GM19035 (cell line): ENCODE measurements at regions not wholly inside any gene's neighbourhood (a gene's known extent, or its start where the extent isn't known, plus 50 kb on each side); places are given as distances from the start of the nearest gene placed in this dataset.

Source experiments
- ATAC-seq: cut with Tn5 transposase; IDR thresholded peaks from one replicate; pipeline ENCODE4 v1.9.1; 2021; ENCODE audit not compliant: unreplicated experiment

DNA sequence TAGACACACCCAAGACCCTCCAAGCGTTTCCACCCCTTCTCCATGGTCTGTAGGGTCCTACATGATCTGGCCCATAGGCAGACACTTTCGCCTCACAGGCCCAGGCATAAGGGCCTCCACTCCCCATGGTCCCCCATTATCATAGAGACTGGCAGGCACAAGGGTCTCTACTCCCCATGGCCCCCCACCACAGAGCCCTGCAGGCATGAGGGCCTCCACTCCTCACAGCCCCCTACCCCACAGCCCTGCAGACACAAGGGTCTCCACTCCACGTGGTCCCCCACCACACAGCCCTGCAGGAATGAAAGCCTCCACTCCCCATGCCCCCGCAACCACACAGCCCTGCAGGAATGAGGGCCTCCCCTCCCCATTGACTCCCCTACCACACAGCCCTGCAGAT lies 159.7 kb upstream of the AGAP1 start:
- ATAC-seq = no peak

DNA sequence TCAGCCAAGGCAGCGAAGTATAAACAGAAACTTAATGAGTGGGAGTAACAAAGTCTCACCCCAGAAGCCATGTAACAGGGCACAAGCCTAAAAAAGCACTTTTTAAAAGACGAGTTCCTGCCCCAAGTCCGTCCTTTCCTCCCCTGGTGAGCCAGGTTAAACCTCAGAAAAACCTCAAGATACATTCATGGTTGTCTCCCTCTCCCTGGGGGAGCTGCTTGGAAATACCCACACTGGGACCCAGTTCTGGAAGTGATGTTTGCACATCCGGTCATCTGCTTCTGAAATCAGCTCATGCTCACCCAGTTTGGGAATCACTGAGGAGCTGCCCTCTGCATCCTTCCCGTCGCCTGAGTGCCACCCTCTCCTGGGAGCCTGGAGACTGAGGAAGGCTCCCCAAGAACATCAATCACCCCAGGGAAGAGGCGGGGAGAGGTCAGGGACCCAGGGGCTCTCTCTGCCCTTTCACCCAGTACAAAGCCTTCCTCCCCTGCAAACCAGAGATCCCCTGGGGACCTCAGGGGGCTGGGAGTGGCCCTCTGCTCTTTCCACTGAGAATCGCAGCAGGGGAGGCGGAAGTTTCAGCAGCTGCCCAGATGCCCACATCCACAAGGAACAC lies 150.6 kb upstream of the AGAP1 start:
- ATAC-seq = no peak

DNA sequence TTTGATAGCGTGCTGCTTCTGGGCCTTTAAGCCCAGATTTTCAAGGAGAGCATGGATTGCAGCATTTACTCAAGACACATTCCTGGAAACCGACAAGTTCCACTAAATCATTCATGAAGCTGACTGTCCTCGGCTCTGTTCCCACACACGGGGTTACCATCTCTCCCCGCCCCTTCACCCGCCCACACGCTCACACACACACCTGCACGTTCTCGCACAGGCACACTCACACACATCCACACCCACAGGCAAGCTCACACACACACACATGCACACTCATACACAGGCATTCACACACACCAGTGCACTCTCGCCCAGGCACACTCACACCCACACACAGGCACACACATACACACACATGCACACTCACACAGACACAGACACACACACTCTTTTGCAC lies 150.0 kb upstream of the AGAP1 start:
- no peak for ATAC-seq

DNA sequence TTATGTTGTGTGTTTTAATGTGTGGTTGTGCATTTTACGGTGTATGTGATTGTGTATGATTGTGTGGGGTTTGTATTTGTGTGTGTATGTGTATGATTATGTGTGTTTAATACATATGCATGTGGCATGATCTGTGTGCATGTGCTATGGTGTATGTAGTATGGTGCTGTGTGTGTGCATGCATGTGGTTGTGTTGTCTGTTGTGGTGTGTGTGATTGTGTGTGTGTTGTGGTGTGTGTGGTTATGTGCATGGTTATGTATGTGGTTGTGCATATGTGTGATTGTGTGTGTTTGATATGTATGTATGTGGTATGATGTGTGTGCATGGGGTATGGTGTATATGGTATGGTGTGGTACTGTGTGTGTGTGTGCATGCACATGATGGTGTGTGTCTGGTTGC lies 148.1 kb upstream of the AGAP1 start:
- ATAC-seq = no peak

DNA sequence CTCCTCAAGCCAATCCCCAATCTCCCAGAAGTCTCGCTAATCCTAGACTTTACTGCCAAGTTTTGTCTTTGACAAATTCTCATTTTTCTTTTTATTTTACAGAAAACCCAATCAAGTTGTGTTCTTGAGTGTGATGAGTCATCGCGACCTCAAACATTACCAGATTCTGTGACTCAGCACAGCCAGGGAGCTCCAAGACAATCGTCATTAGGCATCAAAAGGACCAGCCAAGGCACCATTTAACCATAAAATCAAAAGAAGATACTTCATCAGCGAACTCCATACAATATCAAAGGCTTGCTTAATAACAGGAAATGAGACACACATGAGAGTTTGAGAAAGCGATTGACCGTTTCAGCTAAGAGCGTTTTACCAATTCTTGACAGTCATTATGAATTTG lies 146.2 kb upstream of the AGAP1 start:
- ATAC-seq = no peak

DNA sequence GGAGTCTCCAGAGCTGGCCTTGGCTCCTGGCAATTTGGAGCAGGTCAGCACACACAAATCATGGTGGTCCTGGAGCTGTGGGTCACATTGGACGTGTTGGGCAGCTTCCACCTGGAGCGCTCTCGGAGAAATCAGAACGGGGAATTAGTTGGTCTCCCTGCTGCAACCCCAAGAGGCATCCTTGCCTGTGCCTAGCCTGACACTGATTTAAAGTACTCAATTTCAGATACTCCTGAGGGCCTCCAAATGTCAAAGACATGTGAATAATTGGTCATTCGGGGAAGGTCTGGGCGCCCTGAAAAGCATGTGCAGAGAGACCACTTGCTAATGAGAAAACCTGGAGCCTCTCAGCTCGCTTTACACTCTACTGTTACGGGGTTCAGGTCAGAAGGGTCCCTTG lies 145.5 kb upstream of the AGAP1 start:
- ATAC-seq = no peak

DNA sequence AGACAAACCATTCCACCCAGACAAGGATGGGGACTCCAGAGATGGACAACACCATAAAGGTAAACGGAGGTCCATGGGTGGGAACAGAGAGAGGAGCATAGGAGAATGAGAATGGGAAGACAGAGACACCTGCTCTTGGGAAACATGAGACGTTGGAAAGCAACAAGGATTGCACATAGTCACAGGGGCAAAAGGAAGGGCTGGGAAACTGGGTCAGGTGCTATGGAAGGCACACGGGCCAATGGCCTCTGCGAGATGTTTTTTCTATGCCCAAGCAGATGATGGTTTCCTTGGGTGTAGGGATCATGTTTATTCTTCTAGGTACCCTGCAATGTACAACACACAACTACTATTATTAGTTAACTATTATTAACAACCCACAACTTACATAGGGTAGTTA lies 143.6 kb upstream of the AGAP1 start:
- no peak for ATAC-seq

DNA sequence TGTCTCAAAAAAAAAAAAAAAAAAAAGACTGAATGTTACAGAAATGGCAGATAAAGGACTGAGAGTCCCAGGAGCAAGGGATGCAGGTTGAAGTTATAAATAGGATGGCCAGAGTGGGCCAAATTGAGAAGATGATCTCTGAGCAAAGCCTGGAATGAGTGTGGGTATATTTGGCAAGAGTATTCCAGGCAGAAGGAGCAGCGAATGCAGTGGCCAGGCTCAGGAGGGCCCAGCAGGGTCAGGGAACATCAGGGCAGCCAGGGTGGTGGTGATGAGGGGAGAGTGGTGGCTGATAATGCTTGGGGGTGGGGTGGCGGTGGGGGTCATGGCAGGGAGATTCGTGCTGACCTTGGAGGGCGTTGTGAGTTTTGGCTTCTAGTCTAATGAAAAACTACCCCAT lies 141.3 kb upstream of the AGAP1 start:
- ATAC-seq = no peak

DNA sequence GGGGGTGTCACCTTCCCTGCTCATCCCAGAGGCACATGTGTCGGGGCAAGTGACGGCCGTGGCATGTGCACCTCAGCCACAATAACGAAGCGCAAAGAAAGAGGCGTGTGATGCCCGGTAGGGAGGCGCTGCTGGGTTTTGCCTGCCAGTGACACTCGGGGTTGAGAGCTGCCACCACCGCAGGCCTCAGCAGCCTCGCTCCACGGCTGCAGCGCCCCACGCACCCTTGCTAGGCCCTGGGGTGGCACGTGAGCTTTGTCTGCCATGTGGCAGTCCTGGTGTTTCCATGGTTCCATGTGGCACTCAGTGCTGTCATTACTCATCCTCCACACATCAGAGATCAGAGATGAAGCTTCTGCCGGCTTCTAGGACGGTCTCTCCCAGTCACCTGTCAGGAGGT lies 136.0 kb upstream of the AGAP1 start:
- no peak for ATAC-seq

DNA sequence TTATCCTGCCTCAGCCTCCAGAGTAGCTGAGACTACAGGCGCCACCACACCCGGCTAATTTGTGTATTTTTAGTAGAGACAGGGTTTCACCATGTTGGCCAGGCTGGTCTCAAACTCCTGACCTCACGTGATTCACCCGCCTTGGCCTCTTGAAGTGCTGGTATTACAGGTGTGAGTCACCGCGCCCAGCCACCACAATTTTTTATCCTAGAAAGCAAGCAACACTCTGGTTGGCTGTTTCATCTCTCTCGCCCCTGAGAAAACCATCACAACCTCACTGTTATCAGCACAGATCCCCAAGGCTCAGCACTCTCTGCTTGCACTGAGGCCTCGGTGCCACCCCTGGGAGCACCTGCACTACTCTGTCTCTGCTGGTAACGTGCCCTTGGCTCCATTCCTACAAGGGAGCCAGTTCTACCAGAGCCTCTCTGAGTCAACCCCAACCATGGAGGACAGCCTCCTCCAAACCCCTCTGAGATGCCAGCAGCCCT lies 134.8 kb upstream of the AGAP1 start:
- no peak for ATAC-seq

DNA sequence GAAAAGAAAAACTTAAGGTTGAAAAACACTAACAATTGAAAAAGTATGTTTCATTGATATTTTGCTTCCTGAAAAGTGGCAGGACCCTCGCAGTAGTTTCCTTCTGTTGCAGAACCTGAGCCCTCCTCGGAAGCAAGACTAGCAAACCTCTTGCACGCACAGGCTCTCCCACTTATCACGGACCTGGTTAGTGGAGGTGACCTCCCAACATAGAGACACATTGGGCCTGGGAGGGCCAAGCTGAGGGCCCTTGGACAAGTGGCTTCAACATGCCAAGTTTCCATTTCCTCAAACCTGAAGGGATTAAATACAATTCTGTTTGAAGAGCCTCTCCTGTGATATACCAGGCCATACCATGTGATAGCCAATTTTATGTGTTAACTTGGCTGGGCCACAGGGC lies 133.4 kb upstream of the AGAP1 start:
- no peak for ATAC-seq

DNA sequence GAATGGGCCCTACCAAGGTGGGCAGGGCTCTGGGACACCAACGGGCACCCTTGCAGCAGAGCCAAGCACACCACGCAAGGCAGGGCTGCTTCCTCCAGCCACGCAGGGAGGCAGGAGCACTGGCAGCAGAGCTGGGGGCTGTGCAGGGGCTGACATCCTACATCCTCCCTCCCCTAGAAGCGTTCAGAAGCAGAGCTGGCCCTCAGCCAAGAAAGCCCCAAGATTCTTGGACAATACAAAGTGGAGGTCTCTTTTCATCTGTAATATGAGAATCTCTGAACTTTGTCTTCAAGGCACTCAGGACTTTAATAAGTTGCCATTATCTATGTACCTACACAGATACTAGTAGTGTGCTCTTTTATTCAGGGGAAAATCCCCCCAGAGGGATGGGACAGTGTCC lies 128.1 kb upstream of the AGAP1 start:
- no peak for ATAC-seq

DNA sequence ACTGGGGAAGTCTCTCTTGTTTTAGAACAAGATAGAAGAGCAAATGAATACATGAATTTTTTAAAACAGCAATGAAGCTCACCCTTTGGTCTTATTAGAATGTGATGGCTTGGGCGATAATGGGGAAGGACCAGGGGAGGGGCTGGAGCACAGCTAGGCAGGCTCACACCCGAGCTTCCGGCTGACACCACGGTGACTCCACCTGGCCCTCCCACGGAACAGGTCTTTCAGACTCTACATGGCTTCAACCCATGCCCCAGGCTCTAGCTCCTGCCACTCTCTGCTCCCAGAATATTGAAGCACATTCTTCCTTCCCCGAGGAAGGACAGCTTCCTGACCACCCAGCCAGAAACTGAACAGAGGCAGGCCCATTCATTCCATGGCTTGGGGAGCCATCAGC lies 127.5 kb upstream of the AGAP1 start:
- no peak for ATAC-seq

DNA sequence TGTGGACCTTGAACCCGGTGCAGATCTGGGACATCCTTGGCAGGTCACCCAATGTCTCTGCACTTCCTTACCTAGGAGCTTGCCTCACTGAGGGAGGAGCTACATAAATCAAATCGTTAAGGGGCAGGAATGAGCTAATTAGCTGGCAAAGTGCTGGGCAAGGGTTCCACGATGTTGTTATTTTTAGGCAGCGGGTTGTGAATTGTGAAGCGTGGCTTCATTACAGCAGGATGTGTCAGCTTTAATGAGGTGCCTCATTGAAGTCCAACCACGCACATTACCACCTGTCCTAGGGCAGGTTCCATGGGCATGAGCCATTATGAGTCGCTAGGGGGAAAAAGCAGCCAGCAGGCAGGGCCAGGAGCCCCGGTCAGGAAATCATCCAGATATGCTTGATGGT lies 127.0 kb upstream of the AGAP1 start:
- no peak for ATAC-seq

DNA sequence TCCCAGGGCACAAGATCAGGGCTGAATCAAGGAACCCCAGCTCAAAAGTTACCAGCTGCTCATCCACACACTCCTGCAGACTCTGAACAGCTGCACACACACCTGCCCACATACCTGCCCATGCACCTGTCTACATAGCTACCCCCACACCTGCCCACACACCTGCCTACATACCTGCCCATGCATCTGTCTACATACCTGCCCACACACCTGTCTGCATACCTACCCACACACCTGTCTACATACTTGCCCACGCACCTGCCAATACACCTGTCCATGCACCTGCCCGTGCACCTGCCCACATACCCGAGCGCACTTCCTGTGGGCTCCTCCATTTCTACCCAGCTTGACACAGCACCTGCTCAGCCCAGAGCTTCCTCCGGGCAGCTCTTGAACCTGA lies 122.8 kb upstream of the AGAP1 start:
- ATAC-seq = no peak

DNA sequence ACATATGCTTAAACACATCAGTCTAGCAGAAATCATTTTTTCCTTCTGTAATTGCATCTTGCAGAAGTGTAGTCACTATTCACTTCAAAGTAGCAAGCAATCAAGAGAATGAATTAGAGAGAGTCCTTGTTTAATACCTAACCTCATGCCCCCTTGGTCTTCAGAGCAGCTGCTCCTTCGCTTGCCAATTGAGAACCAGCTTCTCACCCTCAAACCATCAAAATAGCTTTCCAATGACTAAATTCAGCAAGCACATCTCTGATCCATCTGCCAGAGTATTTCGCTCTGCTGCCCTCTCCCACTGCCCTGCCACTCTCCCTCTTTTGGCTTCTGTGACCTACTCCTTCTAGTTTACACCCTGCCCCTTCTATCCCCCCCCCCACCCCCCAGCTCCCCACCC lies 120.7 kb upstream of the AGAP1 start:
- ATAC-seq = no peak

DNA sequence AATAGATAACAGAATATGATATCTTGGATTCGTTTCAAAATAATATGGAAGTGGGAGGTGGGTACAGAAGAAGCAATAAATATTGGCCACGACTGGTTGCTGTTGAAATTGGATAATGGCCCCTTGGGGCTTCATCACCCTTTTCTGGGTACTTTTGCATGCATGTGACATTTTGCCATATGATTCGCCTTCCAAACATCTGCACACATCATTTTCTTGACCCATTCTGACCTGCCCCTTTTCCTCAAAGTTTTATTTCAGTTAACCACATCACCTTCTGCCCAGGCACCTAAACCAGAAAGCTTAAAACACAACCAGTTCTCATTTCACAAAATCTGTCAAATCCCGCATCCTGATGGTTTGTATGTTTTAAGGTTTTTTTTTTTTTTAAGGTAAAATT lies 116.7 kb upstream of the AGAP1 start:
- no peak for ATAC-seq

DNA sequence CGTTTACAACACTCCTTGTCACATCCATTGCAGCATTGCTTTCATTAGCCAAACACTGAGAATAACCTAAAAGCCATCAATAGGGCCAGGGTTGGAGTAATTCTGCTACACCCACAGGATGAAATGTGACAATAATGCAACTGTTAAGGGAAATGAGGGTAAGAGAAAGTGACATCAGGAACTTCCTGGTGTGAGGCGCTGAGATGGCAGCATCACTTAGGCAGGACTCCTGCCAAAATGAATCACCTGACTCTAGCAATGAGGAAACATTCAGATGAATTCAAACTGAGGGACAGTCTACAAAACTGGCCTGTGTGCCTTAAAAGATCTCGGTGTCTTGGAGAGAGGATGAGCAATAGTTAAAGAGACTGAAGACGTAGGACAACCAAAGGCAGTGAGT lies 115.6 kb upstream of the AGAP1 start:
- ATAC-seq = no peak

DNA sequence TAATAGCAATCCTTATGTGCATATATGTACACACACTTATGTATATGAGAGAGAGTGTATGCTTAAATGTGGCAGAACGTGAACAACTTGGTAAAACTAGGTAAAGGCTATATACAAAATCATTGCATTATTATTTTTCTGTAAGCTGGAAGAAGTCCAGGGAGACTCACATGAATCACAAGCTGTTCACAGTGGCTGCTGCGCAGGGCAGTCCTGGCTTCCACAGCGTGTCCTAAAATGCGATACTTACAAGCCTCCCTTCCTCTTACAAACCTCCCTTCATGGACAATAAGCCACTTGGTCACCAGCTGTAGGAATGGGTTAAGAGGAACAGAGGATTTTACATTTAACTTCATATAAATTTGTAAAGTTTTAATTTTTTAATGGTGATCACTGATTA lies 114.9 kb upstream of the AGAP1 start:
- no peak for ATAC-seq

DNA sequence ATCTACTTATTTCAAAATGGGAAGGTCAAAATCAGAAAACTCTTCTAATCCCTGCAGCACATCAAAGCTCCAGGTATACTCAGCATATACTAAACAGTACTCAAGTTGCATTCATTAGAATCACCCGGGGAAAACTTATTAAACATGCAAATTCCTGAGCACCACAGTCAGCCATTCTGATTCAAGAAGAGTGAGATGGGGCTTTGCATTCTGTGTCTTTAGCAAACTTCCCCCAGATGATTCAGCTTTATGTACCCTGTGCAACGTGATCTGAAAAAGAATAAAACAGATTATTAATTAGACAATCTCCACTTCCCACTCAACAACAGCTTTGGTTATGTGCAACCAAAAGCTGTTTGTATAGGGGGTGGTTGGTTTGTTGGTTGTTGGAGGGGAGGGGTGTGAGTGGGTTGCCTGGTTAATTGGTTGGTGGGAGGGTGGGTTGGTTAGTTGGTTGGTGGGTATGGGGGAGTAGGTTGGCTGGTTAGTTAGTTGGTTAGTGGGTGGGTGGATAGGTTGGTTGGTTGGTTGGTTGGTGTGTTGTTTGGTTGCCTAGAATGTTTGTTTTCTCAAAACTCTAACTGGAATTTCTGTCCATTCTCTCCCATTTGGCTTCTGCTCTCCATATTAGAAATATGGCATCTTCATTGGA lies 112.5 kb upstream of the AGAP1 start:
- no peak for ATAC-seq

DNA sequence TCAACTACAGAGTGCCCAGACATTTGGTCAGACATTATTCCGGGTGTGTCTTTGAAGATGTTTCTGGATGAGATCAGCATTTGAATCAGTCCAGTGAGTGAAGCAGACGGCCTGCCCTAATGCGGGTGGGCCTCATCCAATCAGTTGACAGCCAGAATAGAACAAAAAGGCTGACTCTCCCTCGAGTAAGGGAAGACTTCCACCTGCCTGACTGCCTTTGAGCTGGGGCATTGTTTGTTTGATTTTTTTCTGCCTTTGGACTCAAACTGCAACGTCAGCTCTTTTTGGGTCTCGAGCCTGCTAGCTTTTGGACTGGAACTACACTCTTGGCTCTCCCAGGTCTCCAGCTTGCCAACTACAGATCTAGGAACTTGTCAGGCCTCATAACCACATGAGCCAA lies 111.7 kb upstream of the AGAP1 start:
- ATAC-seq = no peak

DNA sequence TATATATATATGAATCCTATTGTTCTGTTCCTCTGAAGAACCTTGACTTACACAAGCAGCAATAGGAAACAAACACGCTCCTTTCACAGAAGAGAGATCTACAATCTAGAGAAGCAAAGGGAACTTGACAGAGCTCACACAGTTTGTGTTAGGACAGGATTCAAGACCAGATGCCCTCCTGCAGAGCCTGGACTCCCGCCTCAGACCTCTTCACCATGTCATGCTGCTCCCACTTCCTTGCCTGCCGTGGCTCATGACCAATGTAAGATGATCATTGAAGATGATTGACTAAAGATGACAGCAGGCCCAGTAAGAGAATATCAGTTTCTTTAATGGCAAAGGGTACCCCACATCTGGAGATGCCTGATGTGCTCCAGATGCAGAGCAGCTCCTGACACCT lies 111.2 kb upstream of the AGAP1 start:
- ATAC-seq = no peak

DNA sequence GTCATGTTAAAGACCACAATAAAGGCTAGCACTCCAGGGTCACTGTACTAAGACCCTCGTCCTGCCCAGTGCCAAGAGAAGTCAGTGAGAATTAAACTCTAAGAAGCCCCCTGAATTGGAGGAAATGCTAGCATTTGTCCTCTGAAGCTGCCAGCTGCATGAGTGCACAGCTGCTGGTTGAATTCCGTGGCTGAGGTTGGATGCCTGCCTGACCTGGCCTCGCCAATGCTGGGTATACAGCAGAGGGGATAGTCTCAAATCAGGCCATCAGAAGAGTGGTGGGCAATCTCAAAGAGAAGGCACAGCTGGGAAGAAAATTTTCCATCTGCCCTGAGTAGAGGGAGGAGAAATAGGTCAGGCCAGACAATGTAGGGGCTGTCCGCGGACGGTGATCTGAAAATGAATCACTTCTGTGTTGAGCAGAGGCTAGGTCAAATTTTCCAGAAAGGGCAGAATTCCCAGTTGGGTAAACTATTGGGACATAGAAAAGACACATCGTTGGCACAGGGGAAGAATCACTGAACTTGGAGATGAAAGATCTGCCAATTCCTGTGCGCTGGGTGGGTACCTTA lies 110.5 kb upstream of the AGAP1 start:
- no peak for ATAC-seq
